Thyroid gland (tissue), 4 donors: ENCODE measurements at regions not wholly inside any gene's neighbourhood (a gene's known extent, or its start where the extent isn't known, plus 50 kb on each side); places are given as distances from the start of the nearest gene placed in this dataset.
"Not testable (repeated sequence)": the region's sequence is repeated elsewhere in the genome, so short reads cannot be mapped to it uniquely, and the experiment has no call there.

Experiments
- DNase-seq, 2 donors: peaks; one replicate each; pipeline ENCODE4 v3.0.0-alpha.2; 2019
- H3K27ac ChIP-seq, 3 donors: fragments of 200-600 bp; sonication (generic); 1 replicate in 2 of 3; 2 replicates in 1 of 3; pipeline ENCODE4 v1.5.1; 2016 to 2019; ENCODE audit warnings: mild to moderate bottlenecking in 1 of 3, moderate library complexity in 1 of 3
- H3K27me3 ChIP-seq: fragments of 200-600 bp; sonication (generic); one replicate; pipeline ENCODE4 v1.5.1; 2019
- H3K36me3 ChIP-seq, 2 donors: fragments of 200-600 bp; sonication (generic); one replicate each; pipeline ENCODE4 v1.5.1; 2016 to 2019
- H3K4me1 ChIP-seq, 2 donors: fragments of 200-600 bp; sonication (generic); one replicate each; pipeline ENCODE4 v1.5.1; 2017 to 2019
- H3K4me3 ChIP-seq, 3 donors: fragments of 200-600 bp; sonication (generic); replicated peaks in 1 of 3; 1 replicate in 2 of 3; 2 replicates in 1 of 3; pipeline ENCODE4 v1.5.1; 2016; ENCODE audit warnings: mild to moderate bottlenecking in 1 of 3
- H3K9me3 ChIP-seq: fragments of 200-600 bp; sonication (generic); one replicate; pipeline ENCODE4 v1.5.1; 2017
- POLR2A ChIP-seq, 2 donors: fragments of 450-650 bp; IDR thresholded peaks; one replicate each; pipeline ENCODE4 v1.6.1; 2017; ENCODE audit warnings: antibody characterized with exemption in 2 of 2, mild to moderate bottlenecking in 2 of 2, moderate library complexity in 1 of 2
- WGBS, 2 donors: methylation state at CpG; one replicate each; pipeline ENCODE4 v1.1.5; 2017; 5-methylcytosine and 5-hydroxymethylcytosine counted together
- intact Hi-C: fragments of 100-400 bp; cut with DNase I; formaldehyde crosslinking; loops from one replicate; pipeline ENCODE4 v1.15.1; 2023
- TF ChIP-seq, protein P1 (sequence below), 6 experiments: fragments of 200-600 bp in 3 of 6; fragments of 450-650 bp in 3 of 6; sonication (generic) in 3 of 6; IDR thresholded peaks; one replicate each; pipeline ENCODE4 v1.5.1; 2016 to 2019; ENCODE audit warnings: antibody characterized with exemption in 6 of 6, mild to moderate bottlenecking in 2 of 6, inconsistent platforms in 1 of 6, moderate library complexity in 1 of 6

DNA sequence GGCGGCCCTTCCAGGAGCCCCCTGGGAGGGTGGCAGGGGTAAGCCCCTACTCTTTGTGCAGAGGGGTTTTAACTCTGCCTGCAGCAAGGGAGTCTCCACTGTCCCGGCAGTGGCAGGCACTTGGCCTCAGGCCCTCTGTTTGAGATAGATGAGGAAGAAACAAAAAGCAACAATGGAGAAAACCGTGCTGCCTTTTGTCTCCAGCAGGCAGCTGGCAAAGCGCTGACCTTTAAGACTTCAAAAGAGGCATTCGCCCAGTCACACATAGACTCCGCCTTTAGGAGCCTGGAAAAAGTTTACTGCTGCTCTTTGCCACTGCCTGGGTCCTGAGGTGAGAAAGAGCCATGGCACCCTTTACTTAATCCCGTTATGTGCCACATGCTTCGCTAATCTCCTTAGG is 158.2 kb upstream of the NTF3 start:
- 75 to 77% methylated on average over 8 of the region's 8 CpGs for WGBS, 2 donors
- Histone ChIP-seq H3K4me3 (no peak overlapping the region), H3K36me3 (no peaks in the 10 kb centered on the region), H3K4me1 (no peaks in the 10 kb centered on the region), H3K27me3 (no peaks in the 10 kb centered on the region), H3K27ac (no peak overlapping the region), H3K9me3 (no peaks in the 10 kb centered on the region)
- TF ChIP-seq, protein P1, sequence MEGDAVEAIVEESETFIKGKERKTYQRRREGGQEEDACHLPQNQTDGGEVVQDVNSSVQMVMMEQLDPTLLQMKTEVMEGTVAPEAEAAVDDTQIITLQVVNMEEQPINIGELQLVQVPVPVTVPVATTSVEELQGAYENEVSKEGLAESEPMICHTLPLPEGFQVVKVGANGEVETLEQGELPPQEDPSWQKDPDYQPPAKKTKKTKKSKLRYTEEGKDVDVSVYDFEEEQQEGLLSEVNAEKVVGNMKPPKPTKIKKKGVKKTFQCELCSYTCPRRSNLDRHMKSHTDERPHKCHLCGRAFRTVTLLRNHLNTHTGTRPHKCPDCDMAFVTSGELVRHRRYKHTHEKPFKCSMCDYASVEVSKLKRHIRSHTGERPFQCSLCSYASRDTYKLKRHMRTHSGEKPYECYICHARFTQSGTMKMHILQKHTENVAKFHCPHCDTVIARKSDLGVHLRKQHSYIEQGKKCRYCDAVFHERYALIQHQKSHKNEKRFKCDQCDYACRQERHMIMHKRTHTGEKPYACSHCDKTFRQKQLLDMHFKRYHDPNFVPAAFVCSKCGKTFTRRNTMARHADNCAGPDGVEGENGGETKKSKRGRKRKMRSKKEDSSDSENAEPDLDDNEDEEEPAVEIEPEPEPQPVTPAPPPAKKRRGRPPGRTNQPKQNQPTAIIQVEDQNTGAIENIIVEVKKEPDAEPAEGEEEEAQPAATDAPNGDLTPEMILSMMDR (IDR thresholded peaks at IDR 0.05), result no peak
- TF ChIP-seq POLR2A (IDR thresholded peaks at IDR 0.05), result no peak
- intact Hi-C loops, result no loop called here
- no peak for DNase-seq

GRCh38 chr12:5276327-5276880 is 155.5 kb upstream of the NTF3 start:
- Histone ChIP-seq H3K4me3 (no peak overlapping the region), H3K27me3 (no peaks in the 10 kb centered on the region), H3K27ac (no peak overlapping the region), H3K36me3 (no peaks in the 10 kb centered on the region), H3K4me1 (no peaks in the 10 kb centered on the region), H3K9me3 (no peaks in the 10 kb centered on the region)
- intact Hi-C loops, result no loop called here
- DNase-seq, result no peak
- WGBS, 2 donors, result 55 to 61% methylated on average over 3 to 4 of the region's 4 CpGs
- no peak for TF ChIP-seq POLR2A (IDR thresholded peaks at IDR 0.05)
- TF ChIP-seq, protein P1 (IDR thresholded peaks at IDR 0.05), result no peak

GRCh38 chr12:5280086-5280485 is 151.8 kb upstream of the NTF3 start:
- intact Hi-C loops, result no loop called here
- Histone ChIP-seq H3K9me3 (no peaks in the 10 kb centered on the region), H3K4me1 (no peaks in the 10 kb centered on the region), H3K4me3 (no peak overlapping the region), H3K36me3 (no peaks in the 10 kb centered on the region), H3K27ac (no peak overlapping the region), H3K27me3 (no peaks in the 10 kb centered on the region)
- whole genome bisulfite sequencing, 2 donors, result 94% methylated on average over 5 of the region's 5 CpGs
- TF ChIP-seq, protein P1 (IDR thresholded peaks at IDR 0.05), result no peak
- TF ChIP-seq POLR2A (IDR thresholded peaks at IDR 0.05), result no peak
- no peak for DNase-seq

GRCh38 chr12:5290368-5290767 is 141.5 kb upstream of the NTF3 start:
- H3K4me1 ChIP-seq, H3K4me3 ChIP-seq, H3K27ac ChIP-seq, H3K27me3 ChIP-seq, H3K36me3 ChIP-seq, H3K9me3 ChIP-seq, DNase-seq, intact Hi-C loops: not testable (repeated sequence)
- 75 to 79% methylated on average over 19 of the region's 21 CpGs for WGBS, 2 donors

DNA sequence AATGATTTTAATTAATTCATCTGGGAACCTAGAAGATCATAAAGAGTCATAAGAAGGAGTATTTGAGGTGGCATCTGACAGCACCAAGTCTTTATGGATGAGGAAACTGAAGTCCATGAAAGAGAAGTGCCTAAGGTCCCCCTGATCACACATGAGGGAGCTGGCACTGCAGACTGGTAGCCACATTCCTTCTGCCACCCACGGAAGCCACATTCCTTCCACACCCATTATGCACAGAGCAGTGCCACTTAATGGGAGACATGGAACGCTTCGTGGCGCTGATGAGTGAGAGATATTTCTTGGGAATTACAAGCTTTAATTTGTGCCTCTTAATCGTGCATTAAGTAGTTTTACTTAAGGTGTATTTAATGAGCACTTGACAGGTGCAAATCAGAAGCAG is 139.3 kb upstream of the NTF3 start:
- no peak for DNase-seq
- WGBS, 2 donors, result 85 to 89% methylated on average over 5 of the region's 5 CpGs
- Histone ChIP-seq H3K27me3 (no peaks in the 10 kb centered on the region), H3K27ac (no peak overlapping the region), H3K9me3 (no peaks in the 10 kb centered on the region), H3K4me3 (no peak overlapping the region), H3K4me1 (no peaks in the 10 kb centered on the region), H3K36me3 (no peaks in the 10 kb centered on the region)
- TF ChIP-seq POLR2A (IDR thresholded peaks at IDR 0.05), result no peak
- intact Hi-C loops, result no loop called here

DNA sequence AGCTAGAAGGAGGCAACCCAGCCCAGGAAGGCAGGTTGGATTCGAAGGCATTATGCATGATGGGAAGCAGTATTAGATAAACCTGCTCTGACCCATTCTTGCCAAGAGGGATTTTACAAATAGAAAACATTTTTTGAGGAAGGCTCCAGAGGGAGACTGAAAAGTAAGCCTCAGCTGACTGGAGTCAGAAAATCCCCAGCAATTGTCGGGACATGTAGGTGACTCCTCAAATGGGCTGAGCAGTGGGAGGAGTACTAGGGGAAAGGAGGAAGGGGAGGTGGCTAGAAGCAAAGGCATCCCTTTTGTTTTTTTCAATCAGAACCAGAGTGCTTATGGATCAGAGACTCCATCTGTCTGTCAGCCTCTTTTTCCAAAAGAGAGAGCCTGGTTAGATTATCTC is 138.1 kb upstream of the NTF3 start:
- Histone ChIP-seq H3K4me1 (no peaks in the 10 kb centered on the region), H3K4me3 (no peak overlapping the region), H3K9me3 (no peaks in the 10 kb centered on the region), H3K36me3 (no peaks in the 10 kb centered on the region), H3K27ac (no peak overlapping the region), H3K27me3 (no peaks in the 10 kb centered on the region)
- TF ChIP-seq, protein P1 (IDR thresholded peaks at IDR 0.05), result no peak
- no peak for TF ChIP-seq POLR2A (IDR thresholded peaks at IDR 0.05)
- no peak for DNase-seq
- WGBS, 2 donors, result 70 to 79% methylated on average over 2 of the region's 2 CpGs
- intact Hi-C loops, result no loop called here
